HEK293 (cell line): ENCODE measurements at regions not wholly inside any gene's neighbourhood (a gene's known extent, or its start where the extent isn't known, plus 50 kb on each side); places are given as distances from the start of the nearest gene placed in this dataset.
A peak's percentile ranks its signal among the peaks of the same experiment; 100 is the strongest.

Experiments used
- CTCF ChIA-PET: fragments of 350-600 bp; formaldehyde crosslinking; extraction: SDS; loops from one replicate; lab custom pipeline; 2021; ENCODE audit warnings: antibody characterized with exemption; lab: Yijun Ruan, JAX
- POLR2A ChIA-PET: fragments of 300-600 bp; formaldehyde crosslinking; extraction: SDS; loops from one replicate; lab custom pipeline; 2020; ENCODE audit warnings: antibody characterized with exemption, inconsistent platforms; lab: Yijun Ruan, JAX
- H3K27ac ChIP-seq: fragments of 200-500 bp; sonication (Bioruptor generic); 2 replicates; pipeline ENCODE4 v1.5.1; 2014; ENCODE audit warnings: low read depth, low read length, control low read depth, inconsistent platforms; ENCODE audit errors: extremely low read depth
- H3K36me3 ChIP-seq, 2 experiments: fragments of 200-500 bp in 1 of 2; sonication (Bioruptor generic) in 1 of 2; 1 replicate in 1 of 2; 2 replicates in 1 of 2; pipeline ENCODE4 v1.5.1; 2014 to 2017; ENCODE audit warnings: inconsistent platforms in 2 of 2, low read length in 2 of 2; ENCODE audit not compliant: control insufficient read depth in 2 of 2, insufficient read depth in 1 of 2
- H3K4me1 ChIP-seq: fragments of 200-500 bp; sonication (Bioruptor generic); 2 replicates; pipeline ENCODE4 v1.5.1; 2014; ENCODE audit warnings: mild to moderate bottlenecking, low read length, inconsistent platforms; ENCODE audit not compliant: control insufficient read depth, insufficient read depth
- H3K4me3 ChIP-seq: 2 replicates; pipeline ENCODE4 v1.5.1; 2011; ENCODE audit warnings: low read depth, mild to moderate bottlenecking, control low read depth, low read length, moderate library complexity
- H3K9me3 ChIP-seq: fragments of 200-500 bp; sonication (Bioruptor generic); 2 replicates; pipeline ENCODE4 v1.5.1; 2014; ENCODE audit warnings: low read depth, low read length, inconsistent platforms; ENCODE audit not compliant: control insufficient read depth, insufficient read depth
- GLIS1 ChIP-seq: fragments of 450-650 bp; formaldehyde crosslinking; IDR thresholded peaks from 2 replicates; pipeline ENCODE4 v1.5.1; 2016; ENCODE audit warnings: missing biosample characterization, missing genetic modification characterization
- OSR2 ChIP-seq: fragments of 450-650 bp; formaldehyde crosslinking; IDR thresholded peaks from 2 replicates; pipeline ENCODE4 v1.5.1; 2016; ENCODE audit warnings: missing biosample characterization, missing genetic modification characterization
- ZNF112 ChIP-seq: fragments of 450-650 bp; formaldehyde crosslinking; IDR thresholded peaks from 2 replicates; pipeline ENCODE4 v1.5.0; 2017; ENCODE audit warnings: missing biosample characterization, missing genetic modification characterization
- ZNF16 ChIP-seq: fragments of 450-650 bp; formaldehyde crosslinking; IDR thresholded peaks from 2 replicates; pipeline ENCODE4 v1.5.1; 2016; ENCODE audit warnings: low read depth, missing biosample characterization, missing genetic modification characterization
- ZNF184 ChIP-seq: fragments of 450-650 bp; IDR thresholded peaks from 2 replicates; pipeline ENCODE4 v1.5.1; 2018; ENCODE audit warnings: missing biosample characterization, mild to moderate bottlenecking, missing genetic modification characterization
- ZNF2 ChIP-seq: fragments of 450-650 bp; formaldehyde crosslinking; IDR thresholded peaks from 2 replicates; pipeline ENCODE4 v1.5.1; 2016; ENCODE audit warnings: missing biosample characterization, missing genetic modification characterization
- ZNF214 ChIP-seq: fragments of 450-650 bp; formaldehyde crosslinking; IDR thresholded peaks from 2 replicates; pipeline ENCODE4 v1.5.1; 2017; ENCODE audit warnings: missing biosample characterization, mild to moderate bottlenecking, missing genetic modification characterization, borderline replicate concordance
- ZNF23 ChIP-seq: fragments of 450-650 bp; formaldehyde crosslinking; IDR thresholded peaks from 2 replicates; pipeline ENCODE4 v1.5.1; 2016; ENCODE audit warnings: missing biosample characterization, missing genetic modification characterization, borderline replicate concordance
- ZNF266 ChIP-seq: fragments of 450-650 bp; formaldehyde crosslinking; IDR thresholded peaks from 2 replicates; pipeline ENCODE4 v1.5.1; 2016; ENCODE audit warnings: missing biosample characterization, missing genetic modification characterization, low read depth
- ZNF350 ChIP-seq: fragments of 450-650 bp; formaldehyde crosslinking; IDR thresholded peaks from 2 replicates; pipeline ENCODE4 v1.5.0; 2017; ENCODE audit warnings: missing biosample characterization, mild to moderate bottlenecking, missing genetic modification characterization
- ZNF624 ChIP-seq: fragments of 450-650 bp; formaldehyde crosslinking; IDR thresholded peaks from 2 replicates; pipeline ENCODE4 v1.5.1; 2017; ENCODE audit warnings: missing biosample characterization, missing genetic modification characterization
- ZNF660 ChIP-seq: fragments of 450-650 bp; IDR thresholded peaks from 2 replicates; pipeline ENCODE4 v1.5.1; 2018; ENCODE audit warnings: missing biosample characterization, mild to moderate bottlenecking, missing genetic modification characterization
- ZNF670 ChIP-seq: fragments of 450-650 bp; formaldehyde crosslinking; IDR thresholded peaks from 2 replicates; pipeline ENCODE4 v1.5.1; 2016; ENCODE audit warnings: missing biosample characterization, missing genetic modification characterization, low read depth
- ZNF677 ChIP-seq: fragments of 450-650 bp; IDR thresholded peaks from 2 replicates; pipeline ENCODE4 v1.5.0; 2018; ENCODE audit warnings: missing biosample characterization, mild to moderate bottlenecking, missing genetic modification characterization, moderate library complexity
- ZSCAN16 ChIP-seq: fragments of 450-650 bp; formaldehyde crosslinking; IDR thresholded peaks from 2 replicates; pipeline ENCODE4 v1.5.1; 2016; ENCODE audit warnings: missing biosample characterization, missing genetic modification characterization
- TF ChIP-seq, protein P1 (sequence below): fragments of 450-650 bp; formaldehyde crosslinking; conservative IDR thresholded peaks from 2 replicates; pipeline ENCODE4 v1.5.1; 2016; ENCODE audit warnings: low read depth, missing biosample characterization, missing genetic modification characterization
- TF ChIP-seq, protein P2 (sequence below): fragments of 450-650 bp; formaldehyde crosslinking; IDR thresholded peaks from 2 replicates; pipeline ENCODE4 v1.5.1; 2016; ENCODE audit warnings: missing biosample characterization, missing genetic modification characterization

GRCh38 chr4:24657768-24658617 lies 73.6 kb upstream of the DHX15 start (continued):
- TF ChIP-seq ZNF670: no peak
- no peak for TF ChIP-seq ZNF23 (tag by site-specific recombination)
- TF ChIP-seq ZNF112 (tag by site-specific recombination): no peak
- TF ChIP-seq ZSCAN16 (tag by site-specific recombination): no peak
- TF ChIP-seq ZNF660 (tag by site-specific recombination): no peak
- TF ChIP-seq ZNF624 (tag by site-specific recombination): no peak
- TF ChIP-seq, protein P1, sequence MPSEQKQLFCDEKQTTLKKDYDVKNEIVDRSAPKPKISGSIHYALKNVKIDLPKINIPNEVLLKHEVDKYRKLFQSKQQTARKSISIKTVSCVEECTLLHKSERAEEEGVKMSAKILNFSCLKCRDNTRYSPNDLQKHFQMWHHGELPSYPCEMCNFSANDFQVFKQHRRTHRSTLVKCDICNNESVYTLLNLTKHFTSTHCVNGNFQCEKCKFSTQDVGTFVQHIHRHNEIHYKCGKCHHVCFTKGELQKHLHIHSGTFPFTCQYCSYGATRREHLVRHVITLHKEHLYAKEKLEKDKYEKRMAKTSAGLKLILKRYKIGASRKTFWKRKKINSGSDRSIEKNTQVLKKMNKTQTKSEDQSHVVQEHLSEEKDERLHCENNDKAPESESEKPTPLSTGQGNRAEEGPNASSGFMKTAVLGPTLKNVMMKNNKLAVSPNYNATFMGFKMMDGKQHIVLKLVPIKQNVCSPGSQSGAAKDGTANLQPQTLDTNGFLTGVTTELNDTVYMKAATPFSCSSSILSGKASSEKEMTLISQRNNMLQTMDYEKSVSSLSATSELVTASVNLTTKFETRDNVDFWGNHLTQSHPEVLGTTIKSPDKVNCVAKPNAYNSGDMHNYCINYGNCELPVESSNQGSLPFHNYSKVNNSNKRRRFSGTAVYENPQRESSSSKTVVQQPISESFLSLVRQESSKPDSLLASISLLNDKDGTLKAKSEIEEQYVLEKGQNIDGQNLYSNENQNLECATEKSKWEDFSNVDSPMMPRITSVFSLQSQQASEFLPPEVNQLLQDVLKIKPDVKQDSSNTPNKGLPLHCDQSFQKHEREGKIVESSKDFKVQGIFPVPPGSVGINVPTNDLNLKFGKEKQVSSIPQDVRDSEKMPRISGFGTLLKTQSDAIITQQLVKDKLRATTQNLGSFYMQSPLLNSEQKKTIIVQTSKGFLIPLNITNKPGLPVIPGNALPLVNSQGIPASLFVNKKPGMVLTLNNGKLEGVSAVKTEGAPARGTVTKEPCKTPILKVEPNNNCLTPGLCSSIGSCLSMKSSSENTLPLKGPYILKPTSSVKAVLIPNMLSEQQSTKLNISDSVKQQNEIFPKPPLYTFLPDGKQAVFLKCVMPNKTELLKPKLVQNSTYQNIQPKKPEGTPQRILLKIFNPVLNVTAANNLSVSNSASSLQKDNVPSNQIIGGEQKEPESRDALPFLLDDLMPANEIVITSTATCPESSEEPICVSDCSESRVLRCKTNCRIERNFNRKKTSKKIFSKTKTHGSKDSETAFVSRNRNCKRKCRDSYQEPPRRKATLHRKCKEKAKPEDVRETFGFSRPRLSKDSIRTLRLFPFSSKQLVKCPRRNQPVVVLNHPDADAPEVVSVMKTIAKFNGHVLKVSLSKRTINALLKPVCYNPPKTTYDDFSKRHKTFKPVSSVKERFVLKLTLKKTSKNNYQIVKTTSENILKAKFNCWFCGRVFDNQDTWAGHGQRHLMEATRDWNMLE (tag by site-specific recombination): no peak
- TF ChIP-seq ZNF184 (tag by site-specific recombination): no peak
- TF ChIP-seq, protein P2, sequence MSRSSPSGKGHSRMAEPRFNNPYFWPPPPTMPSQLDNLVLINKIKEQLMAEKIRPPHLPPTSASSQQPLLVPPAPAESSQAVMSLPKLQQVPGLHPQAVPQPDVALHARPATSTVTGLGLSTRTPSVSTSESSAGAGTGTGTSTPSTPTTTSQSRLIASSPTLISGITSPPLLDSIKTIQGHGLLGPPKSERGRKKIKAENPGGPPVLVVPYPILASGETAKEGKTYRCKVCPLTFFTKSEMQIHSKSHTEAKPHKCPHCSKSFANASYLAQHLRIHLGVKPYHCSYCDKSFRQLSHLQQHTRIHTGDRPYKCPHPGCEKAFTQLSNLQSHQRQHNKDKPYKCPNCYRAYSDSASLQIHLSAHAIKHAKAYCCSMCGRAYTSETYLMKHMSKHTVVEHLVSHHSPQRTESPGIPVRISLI (tag by site-specific recombination): peak; percentile 49; the same call in 1 of the 2 replicates
- TF ChIP-seq OSR2 (tag by site-specific recombination): peak; percentile 96
- no peak for TF ChIP-seq ZNF16 (tag by site-specific recombination)
- no peak for TF ChIP-seq ZNF677 (tag by site-specific recombination)

DNA sequence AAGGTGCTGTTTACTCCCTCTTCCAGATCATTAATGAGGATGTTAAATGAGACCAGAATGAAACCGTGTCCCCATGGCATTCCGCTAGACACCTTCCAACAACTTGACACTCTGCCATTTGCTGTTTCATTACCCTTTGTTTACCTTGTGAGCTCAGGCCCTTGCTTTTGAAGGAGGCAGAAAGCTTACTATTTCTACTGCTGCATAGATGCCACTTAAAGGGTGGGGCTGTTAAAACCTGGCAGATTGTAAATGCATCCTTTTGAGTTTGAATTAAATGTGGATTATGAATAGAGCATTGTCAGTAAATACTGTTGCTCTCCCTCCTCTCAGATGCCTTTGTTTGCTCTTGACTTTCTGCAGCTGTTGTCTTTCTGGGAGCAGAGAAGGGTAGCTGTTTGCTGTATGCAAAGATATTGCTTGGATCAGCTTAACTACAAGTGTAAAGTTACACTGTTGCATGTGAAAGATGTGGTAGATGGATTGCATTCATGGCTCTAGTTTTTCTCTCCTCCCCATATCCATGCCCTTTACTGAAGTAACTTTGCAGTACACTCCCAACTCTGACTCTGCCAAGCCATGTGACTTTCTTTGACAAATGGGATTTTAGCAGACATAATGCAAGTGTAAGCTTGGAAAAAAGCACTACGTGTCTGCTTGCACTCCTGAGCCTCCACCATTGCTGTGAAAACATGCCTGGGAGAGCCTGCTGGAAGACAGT lies 75.0 kb upstream of the DHX15 start:
- 0 out of 2 replicates have a peak, but pooled peaks have one; percentile 13 for TF ChIP-seq OSR2 (tag by site-specific recombination)
- TF ChIP-seq ZNF214: no peak
- TF ChIP-seq ZNF2 (tag by site-specific recombination): no peak
- no peak for TF ChIP-seq ZNF350 (tag by site-specific recombination)
- no peak for TF ChIP-seq ZNF266
- no peak for TF ChIP-seq GLIS1 (tag by site-specific recombination)
- Histone ChIP-seq H3K4me1 (peaks cover 3% of the 10 kb centered on the region; the same call in 1 of the 2 replicates), H3K36me3 (no peaks in the 10 kb centered on the region), H3K9me3 (no peaks in the 10 kb centered on the region), H3K4me3 (no peak overlapping the region), H3K27ac (no peak overlapping the region)
- CTCF ChIA-PET: interaction anchor here (0.7 kb wide), 1 partner anchor 360 kb away, joined by 3 read pairs; no protein-coding TSS in a partner anchor
- POLR2A ChIA-PET: no interaction called here
